Upper lobe of left lung (tissue), 4 donors: ENCODE measurements at regions not wholly inside any gene's neighbourhood (a gene's known extent, or its start where the extent isn't known, plus 50 kb on each side); places are given as distances from the start of the nearest gene placed in this dataset.

Source experiments
- CTCF ChIP-seq, 6 experiments: fragments of 450-650 bp in 4 of 6; fragments of 200-600 bp in 2 of 6; sonication (generic) in 2 of 6; IDR thresholded peaks; one replicate each; pipeline ENCODE4 v1.5.1; 2016 to 2019; ENCODE audit warnings: antibody characterized with exemption in 6 of 6
- EP300 ChIP-seq, 4 donors: sonication (generic); formaldehyde crosslinking; IDR thresholded peaks; one replicate each; pipeline ENCODE4 v1.5.1; 2017; ENCODE audit warnings: antibody characterized with exemption in 4 of 4, control low read depth in 2 of 4
- POLR2A ChIP-seq, 4 donors: fragments of 450-650 bp; IDR thresholded peaks; one replicate each; pipeline ENCODE4 v1.5.1; 2016 to 2017; ENCODE audit warnings: antibody characterized with exemption in 4 of 4, mild to moderate bottlenecking in 2 of 4

GRCh38 chr18:11526675-11527074, 82.7 kb upstream of the SLC35G4 start:
- TF ChIP-seq CTCF (IDR thresholded peaks at IDR 0.05) (no peak), POLR2A (IDR thresholded peaks at IDR 0.05) (no peak), EP300 (IDR thresholded peaks at IDR 0.05) (no peak)
